Uterus (tissue), 2 donors: ENCODE measurements at regions not wholly inside any gene's neighbourhood (a gene's known extent, or its start where the extent isn't known, plus 50 kb on each side); places are given as distances from the start of the nearest gene placed in this dataset.

Experiments used
- POLR2A ChIP-seq, 2 donors: fragments of 450-650 bp; IDR thresholded peaks; one replicate each; pipeline ENCODE4 v1.6.1; 2016; ENCODE audit warnings: antibody characterized with exemption in 2 of 2, mild to moderate bottlenecking in 1 of 2, moderate library complexity in 1 of 2
- TF ChIP-seq, protein P1 (sequence below), 4 experiments: fragments of 200-600 bp in 2 of 4; fragments of 450-650 bp in 2 of 4; sonication (generic) in 2 of 4; IDR thresholded peaks; one replicate each; pipeline ENCODE4 v1.5.1; 2016 to 2019; ENCODE audit warnings: antibody characterized with exemption in 4 of 4, mild to moderate bottlenecking in 2 of 4, moderate library complexity in 1 of 4

DNA sequence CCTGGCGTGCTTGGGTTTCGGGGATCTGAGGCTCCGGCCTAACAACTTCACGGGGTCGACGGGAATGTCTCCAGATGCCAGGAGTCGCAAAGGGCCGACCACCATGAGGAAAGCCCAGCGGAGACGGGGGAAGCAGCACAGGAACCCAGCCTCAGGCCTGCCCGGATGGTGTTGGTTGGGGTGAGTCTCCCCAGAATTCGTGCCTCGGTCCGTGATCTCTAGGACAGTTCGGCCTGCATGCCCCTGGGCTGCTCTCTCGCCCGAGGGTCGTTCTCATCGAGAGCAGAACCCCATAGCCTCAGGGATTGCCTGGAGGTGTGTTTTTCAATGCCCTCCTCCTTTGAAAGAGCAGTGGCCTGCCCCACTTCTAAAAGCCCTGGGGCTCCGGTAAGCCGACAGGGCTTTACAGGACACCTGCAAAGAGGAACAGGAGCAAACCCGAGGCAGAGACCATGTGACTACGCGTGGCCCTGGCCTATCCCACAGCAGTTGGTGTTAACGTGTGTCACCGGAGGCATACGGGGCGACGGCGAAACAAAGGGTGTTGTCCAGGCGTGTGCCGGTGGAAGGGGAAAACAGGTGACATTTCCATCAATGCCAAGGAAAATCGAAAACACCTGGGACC, 973.1 kb upstream of the DEFB115 start:
- TF ChIP-seq, protein P1, sequence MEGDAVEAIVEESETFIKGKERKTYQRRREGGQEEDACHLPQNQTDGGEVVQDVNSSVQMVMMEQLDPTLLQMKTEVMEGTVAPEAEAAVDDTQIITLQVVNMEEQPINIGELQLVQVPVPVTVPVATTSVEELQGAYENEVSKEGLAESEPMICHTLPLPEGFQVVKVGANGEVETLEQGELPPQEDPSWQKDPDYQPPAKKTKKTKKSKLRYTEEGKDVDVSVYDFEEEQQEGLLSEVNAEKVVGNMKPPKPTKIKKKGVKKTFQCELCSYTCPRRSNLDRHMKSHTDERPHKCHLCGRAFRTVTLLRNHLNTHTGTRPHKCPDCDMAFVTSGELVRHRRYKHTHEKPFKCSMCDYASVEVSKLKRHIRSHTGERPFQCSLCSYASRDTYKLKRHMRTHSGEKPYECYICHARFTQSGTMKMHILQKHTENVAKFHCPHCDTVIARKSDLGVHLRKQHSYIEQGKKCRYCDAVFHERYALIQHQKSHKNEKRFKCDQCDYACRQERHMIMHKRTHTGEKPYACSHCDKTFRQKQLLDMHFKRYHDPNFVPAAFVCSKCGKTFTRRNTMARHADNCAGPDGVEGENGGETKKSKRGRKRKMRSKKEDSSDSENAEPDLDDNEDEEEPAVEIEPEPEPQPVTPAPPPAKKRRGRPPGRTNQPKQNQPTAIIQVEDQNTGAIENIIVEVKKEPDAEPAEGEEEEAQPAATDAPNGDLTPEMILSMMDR (IDR thresholded peaks at IDR 0.05): no peak
- no peak for TF ChIP-seq POLR2A (IDR thresholded peaks at IDR 0.05)
